Activated CD4-positive, CD25-positive, alpha-beta regulatory T cell treated with anti-CD3 and anti-CD28 coated beads, Interleukin-2, amount 50 U/mL, for 16 hours (primary cell): ENCODE measurements at regions not wholly inside any gene's neighbourhood (a gene's known extent, or its start where the extent isn't known, plus 50 kb on each side); places are given as distances from the start of the nearest gene placed in this dataset.

Experiments used
- DNase-seq: peaks from one replicate; pipeline ENCODE4 v3.0.0-alpha.2; 2020; ENCODE audit warnings: low read depth, low spot score

GRCh38 chr6:170162775-170163404 is 128.0 kb downstream of the DLL1 start:
- no peak for DNase-seq

- DNase-seq, result no peak
These were observed 128.7 kb downstream of the DLL1 start for GRCh38 chr6:170162011-170162774.

GRCh38 chr6:170160628-170161611 is 130.0 kb downstream of the DLL1 start:
- DNase-seq, result no peak

- DNase-seq, result no peak
These were observed 130.7 kb downstream of the DLL1 start for GRCh38 chr6:170160031-170160627.

GRCh38 chr6:170159022-170159965 is 131.6 kb downstream of the DLL1 start:
- no peak for DNase-seq

- no peak for DNase-seq
These were observed 132.4 kb downstream of the DLL1 start for GRCh38 chr6:170158296-170159021.

GRCh38 chr6:170157567-170158218 is 133.2 kb downstream of the DLL1 start:
- DNase-seq, result no peak

- DNase-seq, result no peak
These were observed 134.2 kb downstream of the DLL1 start for GRCh38 chr6:170156448-170157375.

- DNase-seq, result no peak
These were observed 135.2 kb downstream of the DLL1 start for GRCh38 chr6:170155464-170156196.

GRCh38 chr6:170153436-170154319 is 137.2 kb downstream of the DLL1 start:
- DNase-seq, result no peak

GRCh38 chr6:170152989-170153388 is 137.9 kb downstream of the DLL1 start:
- DNase-seq, result no peak

- no peak for DNase-seq
These were observed 138.6 kb downstream of the DLL1 start for GRCh38 chr6:170152124-170152926.

- DNase-seq, result no peak
These were observed 139.1 kb downstream of the DLL1 start for GRCh38 chr6:170151804-170152123.

- DNase-seq, result no peak
These were observed 139.5 kb downstream of the DLL1 start for GRCh38 chr6:170151321-170151771.

- no peak for DNase-seq
These were observed 140.3 kb downstream of the DLL1 start for GRCh38 chr6:170150590-170150945.
